ENCODE measurements at regions not wholly inside any gene's neighbourhood (a gene's known extent, or its start where the extent isn't known, plus 50 kb on each side); places are given as distances from the start of the nearest gene placed in this dataset.

DNA sequence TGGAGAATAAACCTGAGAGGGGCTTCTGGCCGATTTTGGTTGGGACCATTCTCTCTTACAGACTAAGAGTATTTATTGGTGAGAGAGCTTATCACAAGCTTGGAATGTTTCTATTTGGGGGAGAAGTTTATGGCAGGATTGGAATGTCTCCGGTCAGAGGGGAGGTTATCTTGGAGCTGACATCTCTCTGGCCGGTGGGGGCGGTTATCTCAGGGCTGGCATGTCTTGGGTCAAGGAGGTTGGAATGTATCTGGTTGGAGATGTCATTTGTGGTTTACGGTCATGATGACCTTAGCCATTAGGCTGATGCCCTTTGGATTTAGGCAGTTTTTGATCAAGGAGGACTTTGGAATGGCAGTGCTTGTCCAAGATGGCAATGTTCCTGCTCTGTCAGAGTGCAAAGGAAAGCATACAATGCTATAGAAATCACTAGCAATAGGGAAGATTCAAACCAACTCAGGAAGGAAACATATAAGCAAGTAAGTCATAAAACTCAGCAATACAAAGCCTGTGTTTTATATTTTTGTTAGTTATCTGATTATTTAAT is 362.4 kb upstream of the LRATD1 start:
- no peak for DNase-seq (ENCODE audit: low read depth in 1 of 2, low spot score in 1 of 2)
- Histone ChIP-seq H3K4me3 (no peak overlapping the region), H3K9me3 (ENCODE audit: low read depth) (no peaks in the 10 kb centered on the region), H3K4me1 (ENCODE audit: low read depth) (peaks cover 6% of the 10 kb centered on the region), H3K27me3 (no peaks in the 10 kb centered on the region), H3K36me3 (no peaks in the 10 kb centered on the region), H3K27ac (no peak overlapping the region)
- TF ChIP-seq, protein P1, sequence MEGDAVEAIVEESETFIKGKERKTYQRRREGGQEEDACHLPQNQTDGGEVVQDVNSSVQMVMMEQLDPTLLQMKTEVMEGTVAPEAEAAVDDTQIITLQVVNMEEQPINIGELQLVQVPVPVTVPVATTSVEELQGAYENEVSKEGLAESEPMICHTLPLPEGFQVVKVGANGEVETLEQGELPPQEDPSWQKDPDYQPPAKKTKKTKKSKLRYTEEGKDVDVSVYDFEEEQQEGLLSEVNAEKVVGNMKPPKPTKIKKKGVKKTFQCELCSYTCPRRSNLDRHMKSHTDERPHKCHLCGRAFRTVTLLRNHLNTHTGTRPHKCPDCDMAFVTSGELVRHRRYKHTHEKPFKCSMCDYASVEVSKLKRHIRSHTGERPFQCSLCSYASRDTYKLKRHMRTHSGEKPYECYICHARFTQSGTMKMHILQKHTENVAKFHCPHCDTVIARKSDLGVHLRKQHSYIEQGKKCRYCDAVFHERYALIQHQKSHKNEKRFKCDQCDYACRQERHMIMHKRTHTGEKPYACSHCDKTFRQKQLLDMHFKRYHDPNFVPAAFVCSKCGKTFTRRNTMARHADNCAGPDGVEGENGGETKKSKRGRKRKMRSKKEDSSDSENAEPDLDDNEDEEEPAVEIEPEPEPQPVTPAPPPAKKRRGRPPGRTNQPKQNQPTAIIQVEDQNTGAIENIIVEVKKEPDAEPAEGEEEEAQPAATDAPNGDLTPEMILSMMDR (IDR thresholded peaks at IDR 0.05; ENCODE audit: low read depth, low read length): no peak

DNA sequence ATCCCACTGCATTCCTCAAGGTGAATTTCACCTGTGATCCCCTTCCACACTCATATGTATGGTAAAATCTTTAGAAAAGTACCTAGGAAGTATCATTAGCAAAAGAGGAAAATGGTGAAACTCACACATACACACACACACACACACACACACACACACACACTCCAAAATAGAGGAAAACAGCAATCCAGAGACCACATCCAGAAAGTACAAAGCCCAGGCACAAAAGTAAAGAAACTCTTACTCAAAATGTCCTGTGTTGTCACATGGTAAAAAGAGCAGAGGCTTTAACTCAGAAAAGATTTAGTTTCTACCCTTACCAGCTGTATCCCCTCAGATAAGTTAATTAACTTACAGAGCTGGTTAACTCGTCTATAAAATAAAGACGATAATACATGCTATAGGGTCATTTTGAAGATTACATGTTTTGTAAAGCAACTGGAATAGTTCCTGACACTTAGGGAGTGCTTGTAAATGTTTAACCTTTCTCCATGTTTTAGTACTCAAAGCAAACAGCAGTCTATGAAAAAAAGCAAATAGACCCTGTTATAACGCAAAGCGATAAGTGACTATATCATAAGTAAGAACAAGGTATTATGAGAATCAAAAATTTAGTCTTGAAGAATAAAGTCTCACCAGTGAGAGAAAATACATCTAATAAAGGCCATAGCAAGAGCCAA is 360.0 kb upstream of the LRATD1 start:
- Histone ChIP-seq H3K4me3 (no peak overlapping the region), H3K36me3 (no peaks in the 10 kb centered on the region), H3K4me1 (ENCODE audit: low read depth) (no peaks in the 10 kb centered on the region), H3K27ac (no peak overlapping the region), H3K27me3 (no peaks in the 10 kb centered on the region), H3K9me3 (ENCODE audit: low read depth) (no peaks in the 10 kb centered on the region)
- no peak for DNase-seq (ENCODE audit: low read depth in 1 of 2, low spot score in 1 of 2)
- TF ChIP-seq, protein P1 (IDR thresholded peaks at IDR 0.05; ENCODE audit: low read depth, low read length): no peak

DNA sequence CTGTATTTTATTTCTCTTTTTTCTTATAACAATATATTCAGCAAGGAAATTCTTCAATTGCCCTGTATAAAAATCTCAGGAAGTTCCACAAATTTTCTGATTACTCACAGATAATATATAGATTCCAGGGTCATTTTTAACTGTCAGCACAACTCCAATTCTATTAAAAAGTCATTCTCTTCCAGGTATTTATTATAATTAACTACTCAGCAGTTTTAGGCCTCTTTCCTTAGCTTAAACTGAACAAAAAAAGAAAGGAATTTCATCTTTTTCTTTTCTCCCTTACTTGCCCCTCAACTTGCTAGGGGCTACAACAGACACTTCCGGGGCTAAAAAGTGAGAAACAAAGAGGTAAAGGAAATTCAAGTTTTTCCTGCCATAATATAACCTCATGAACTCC is 358.9 kb upstream of the LRATD1 start:
- no peak overlapping the region for H3K4me3 ChIP-seq
- no peaks in the 10 kb centered on the region for H3K9me3 ChIP-seq (ENCODE audit: low read depth)
- H3K27ac ChIP-seq: no peak overlapping the region
- TF ChIP-seq, protein P1 (IDR thresholded peaks at IDR 0.05; ENCODE audit: low read depth, low read length): no peak
- no peaks in the 10 kb centered on the region for H3K36me3 ChIP-seq
- DNase-seq (ENCODE audit: low read depth in 1 of 2, low spot score in 1 of 2): no peak
- H3K4me1 ChIP-seq (ENCODE audit: low read depth): no peaks in the 10 kb centered on the region
- H3K27me3 ChIP-seq: no peaks in the 10 kb centered on the region

DNA sequence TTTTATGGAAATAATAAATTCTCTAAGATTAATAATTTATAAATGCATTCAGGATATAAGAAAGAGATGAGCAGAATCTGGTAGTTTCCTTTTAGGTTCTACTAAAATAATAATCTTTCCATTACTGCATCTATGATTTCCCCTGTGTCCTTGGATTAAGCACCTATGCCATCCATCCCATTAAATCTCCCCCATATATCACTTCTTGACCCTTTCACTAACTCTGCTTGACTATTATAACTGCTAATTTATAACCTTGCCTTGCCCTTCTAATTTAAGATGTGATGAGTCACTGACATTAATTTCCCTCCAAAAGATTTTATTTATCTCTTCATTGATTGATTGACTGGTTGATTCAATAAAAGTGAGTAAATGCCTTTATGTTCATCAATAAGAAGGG is 348.3 kb upstream of the LRATD1 start:
- TF ChIP-seq, protein P1 (IDR thresholded peaks at IDR 0.05; ENCODE audit: low read depth, low read length): no peak
- no peaks in the 10 kb centered on the region for H3K4me1 ChIP-seq (ENCODE audit: low read depth)
- no peak overlapping the region for H3K4me3 ChIP-seq
- H3K9me3 ChIP-seq (ENCODE audit: low read depth): no peaks in the 10 kb centered on the region
- H3K36me3 ChIP-seq: no peaks in the 10 kb centered on the region
- no peaks in the 10 kb centered on the region for H3K27me3 ChIP-seq
- no peak overlapping the region for H3K27ac ChIP-seq
- no peak for DNase-seq (ENCODE audit: low read depth in 1 of 2, low spot score in 1 of 2)

DNA sequence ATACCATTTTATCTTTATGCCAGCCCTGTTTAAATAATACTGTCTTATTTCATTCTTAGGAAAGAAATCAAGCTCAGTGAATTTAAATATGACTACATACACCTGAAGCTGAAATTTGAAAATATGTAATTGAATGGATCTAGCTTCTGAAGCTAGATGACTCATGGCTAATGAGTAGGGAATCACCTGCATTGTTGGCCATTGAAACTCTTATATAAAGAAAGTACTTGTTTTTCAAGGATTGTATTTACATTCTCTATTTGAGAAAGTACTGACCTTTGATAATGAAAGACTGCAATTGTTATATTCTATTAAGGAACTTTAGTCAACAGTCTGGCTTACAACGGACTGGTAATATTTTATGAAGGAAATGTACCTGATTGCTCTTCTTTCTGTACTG is 346.7 kb upstream of the LRATD1 start:
- Histone ChIP-seq H3K27ac (no peak overlapping the region), H3K36me3 (no peaks in the 10 kb centered on the region), H3K9me3 (ENCODE audit: low read depth) (no peaks in the 10 kb centered on the region), H3K4me1 (ENCODE audit: low read depth) (no peaks in the 10 kb centered on the region), H3K4me3 (no peak overlapping the region), H3K27me3 (no peaks in the 10 kb centered on the region)
- TF ChIP-seq, protein P1 (IDR thresholded peaks at IDR 0.05; ENCODE audit: low read depth, low read length): no peak
- DNase-seq (ENCODE audit: low read depth in 1 of 2, low spot score in 1 of 2): no peak

Measured in cardiac muscle cell (in vitro differentiated cells and primary cell).